ENCODE measurements at regions not wholly inside any gene's neighbourhood (a gene's known extent, or its start where the extent isn't known, plus 50 kb on each side); places are given as distances from the start of the nearest gene placed in this dataset.

- H3K27me3 Mint-ChIP-seq (ENCODE audit: low read depth in 3 of 3): no peaks in the 10 kb centered on the region
Observed at GRCh38 chr5:123830575-123830974, 318.6 kb downstream of the CSNK1G3 start.

GRCh38 chr5:123827811-123828210 lies 315.8 kb downstream of the CSNK1G3 start:
- no peak overlapping the region for H3K4me2 ChIP-seq (replicated peaks; ENCODE audit: extremely low read depth, low read length, poor library complexity, severe bottlenecking)
- H3K79me2 ChIP-seq (ENCODE audit: insufficient read depth, low read length): no peaks in the 10 kb centered on the region
- DNase-seq: no peak

More at GRCh38 chr5:123830575-123830974, 318.6 kb downstream of the CSNK1G3 start:
- peaks cover 0 to 8% of the 10 kb centered on the region in 2 donors for H3K9me3 ChIP-seq (replicated peaks in 1 of 2; ENCODE audit: control insufficient read depth in 1 of 2, insufficient read depth in 1 of 2, low read length in 2 of 2)
- H3K27ac ChIP-seq (ENCODE audit: low read depth in 1 of 2, low read length in 2 of 2): no peak overlapping the region
- H3K4me2 ChIP-seq (replicated peaks; ENCODE audit: extremely low read depth, low read length, poor library complexity, severe bottlenecking): no peak overlapping the region
- Mint-ChIP-seq H3K27ac (no peak overlapping the region), H3K4me1 (no peaks in the 10 kb centered on the region), H3K9me3 (peaks cover 0 to 15% (median 5%) of the 10 kb centered on the region in 7 donors), H3K4me3 (no peak overlapping the region), H3K36me3 (no peaks in the 10 kb centered on the region)
- H3K79me2 ChIP-seq (ENCODE audit: insufficient read depth, low read length): no peaks in the 10 kb centered on the region
- H2AFZ ChIP-seq (ENCODE audit: insufficient read depth, low read depth, low read length, poor library complexity, severe bottlenecking): no peak overlapping the region
- no peaks in the 10 kb centered on the region for H4K20me1 ChIP-seq (ENCODE audit: insufficient read depth, low read length)
- H3K27me3 ChIP-seq (ENCODE audit: control insufficient read depth in 2 of 2, insufficient read depth in 2 of 2, low read length in 2 of 2): no peaks in the 10 kb centered on the region
- intact Hi-C loops (cut with micrococcal nuclease): no loop called here
- H3K4me1 ChIP-seq (ENCODE audit: control insufficient read depth in 1 of 2, insufficient read depth in 2 of 2, low read length in 2 of 2): no peaks in the 10 kb centered on the region
- no peak overlapping the region for H3K9ac ChIP-seq (ENCODE audit: insufficient read depth, low read length, poor library complexity, severe bottlenecking)
- H3K36me3 ChIP-seq (replicated peaks in 1 of 2; ENCODE audit: control insufficient read depth in 1 of 2, insufficient read depth in 2 of 2, low read length in 2 of 2): no peaks in the 10 kb centered on the region
- TF ChIP-seq, protein P1, sequence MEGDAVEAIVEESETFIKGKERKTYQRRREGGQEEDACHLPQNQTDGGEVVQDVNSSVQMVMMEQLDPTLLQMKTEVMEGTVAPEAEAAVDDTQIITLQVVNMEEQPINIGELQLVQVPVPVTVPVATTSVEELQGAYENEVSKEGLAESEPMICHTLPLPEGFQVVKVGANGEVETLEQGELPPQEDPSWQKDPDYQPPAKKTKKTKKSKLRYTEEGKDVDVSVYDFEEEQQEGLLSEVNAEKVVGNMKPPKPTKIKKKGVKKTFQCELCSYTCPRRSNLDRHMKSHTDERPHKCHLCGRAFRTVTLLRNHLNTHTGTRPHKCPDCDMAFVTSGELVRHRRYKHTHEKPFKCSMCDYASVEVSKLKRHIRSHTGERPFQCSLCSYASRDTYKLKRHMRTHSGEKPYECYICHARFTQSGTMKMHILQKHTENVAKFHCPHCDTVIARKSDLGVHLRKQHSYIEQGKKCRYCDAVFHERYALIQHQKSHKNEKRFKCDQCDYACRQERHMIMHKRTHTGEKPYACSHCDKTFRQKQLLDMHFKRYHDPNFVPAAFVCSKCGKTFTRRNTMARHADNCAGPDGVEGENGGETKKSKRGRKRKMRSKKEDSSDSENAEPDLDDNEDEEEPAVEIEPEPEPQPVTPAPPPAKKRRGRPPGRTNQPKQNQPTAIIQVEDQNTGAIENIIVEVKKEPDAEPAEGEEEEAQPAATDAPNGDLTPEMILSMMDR (IDR thresholded peaks at IDR 0.05): no peak
- no peak overlapping the region for H3K4me3 ChIP-seq (replicated peaks in 1 of 3; ENCODE audit: low read depth in 2 of 3, low read length in 3 of 3)
- no CpG with 5 or more reads among the region's 2 CpGs for WGBS (ENCODE audit: insufficient coverage)
- DNase-seq: no peak

More at GRCh38 chr5:123827811-123828210, 315.8 kb downstream of the CSNK1G3 start:
- Mint-ChIP-seq H3K36me3 (no peaks in the 10 kb centered on the region), H3K4me3 (no peak overlapping the region), H3K27me3 (ENCODE audit: low read depth in 3 of 3) (no peaks in the 10 kb centered on the region), H3K4me1 (no peaks in the 10 kb centered on the region), H3K27ac (no peak overlapping the region), H3K9me3 (peaks cover 6 to 18% (median 11%) of the 10 kb centered on the region in 7 donors)
- H3K36me3 ChIP-seq (replicated peaks in 1 of 2; ENCODE audit: control insufficient read depth in 1 of 2, insufficient read depth in 2 of 2, low read length in 2 of 2): no peaks in the 10 kb centered on the region
- no peak overlapping the region for H3K27ac ChIP-seq (ENCODE audit: low read depth in 1 of 2, low read length in 2 of 2)
- H3K4me3 ChIP-seq (replicated peaks in 1 of 3; ENCODE audit: low read depth in 2 of 3, low read length in 3 of 3): no peak overlapping the region
- H3K27me3 ChIP-seq (ENCODE audit: control insufficient read depth in 2 of 2, insufficient read depth in 2 of 2, low read length in 2 of 2): no peaks in the 10 kb centered on the region
- no peak overlapping the region for H3K9ac ChIP-seq (ENCODE audit: insufficient read depth, low read length, poor library complexity, severe bottlenecking)
- TF ChIP-seq, protein P1 (IDR thresholded peaks at IDR 0.05): no peak
- intact Hi-C loops (cut with micrococcal nuclease): no loop called here
- no peaks in the 10 kb centered on the region for H4K20me1 ChIP-seq (ENCODE audit: insufficient read depth, low read length)
- peaks cover 8 to 18% of the 10 kb centered on the region in 2 donors for H3K9me3 ChIP-seq (replicated peaks in 1 of 2; ENCODE audit: control insufficient read depth in 1 of 2, insufficient read depth in 1 of 2, low read length in 2 of 2)
- no CpG with 5 or more reads among the region's 2 CpGs for WGBS (ENCODE audit: insufficient coverage)
- no peaks in the 10 kb centered on the region for H3K4me1 ChIP-seq (ENCODE audit: control insufficient read depth in 1 of 2, insufficient read depth in 2 of 2, low read length in 2 of 2)
- no peak overlapping the region for H2AFZ ChIP-seq (ENCODE audit: insufficient read depth, low read depth, low read length, poor library complexity, severe bottlenecking)

Data from CD14-positive monocyte (primary cell).